ENCODE measurements at regions not wholly inside any gene's neighbourhood (a gene's known extent, or its start where the extent isn't known, plus 50 kb on each side); places are given as distances from the start of the nearest gene placed in this dataset.
"Not testable (repeated sequence)": the region's sequence is repeated elsewhere in the genome, so short reads cannot be mapped to it uniquely, and the experiment has no call there.

DNA sequence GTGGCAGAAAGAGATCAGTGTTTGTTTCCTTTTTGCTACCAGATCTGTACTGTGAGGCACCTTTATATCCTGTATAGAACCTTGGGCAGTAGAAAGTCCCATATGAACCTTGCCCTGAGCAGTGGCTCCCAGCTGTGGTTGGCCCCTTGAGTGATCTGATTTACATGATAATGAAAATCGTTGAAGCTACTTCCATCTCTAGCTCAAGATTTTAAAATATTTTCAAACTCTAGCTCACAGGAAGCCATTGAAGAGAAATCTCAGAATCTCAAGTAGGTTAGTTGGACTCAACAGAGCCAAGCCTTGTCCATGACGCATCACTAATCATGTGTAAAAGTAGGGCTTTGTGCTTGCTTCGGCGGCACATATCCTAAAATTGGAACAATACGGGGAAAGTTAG is 74.8 kb downstream of the CCDC74A start:
- H3K36me3 ChIP-seq (ENCODE audit: control insufficient read depth, insufficient read depth, low read length); CTCF ChIA-PET (ENCODE audit: low intra/inter-chr PET ratio); ATAC-seq; H3K4me3 ChIP-seq; H3K9me3 ChIP-seq (replicated peaks; ENCODE audit: control insufficient read depth, insufficient read depth, low read depth, low read length); POLR2A ChIA-PET; DNase-seq (ENCODE audit: extremely low read depth in 1 of 4, low spot score in 3 of 4); H3K4me1 ChIP-seq (replicated peaks in 1 of 2; ENCODE audit: control insufficient read depth in 2 of 2, insufficient read depth in 2 of 2, low read length in 2 of 2); H4K20me1 ChIP-seq (replicated peaks; ENCODE audit: control insufficient read depth, insufficient read depth, low read length); intact Hi-C loops (cut with micrococcal nuclease); H3K79me2 ChIP-seq (ENCODE audit: control insufficient read depth, insufficient read depth, low read length); FAIRE-seq; BruUV-seq (replicated peaks); H3K4me2 ChIP-seq (ENCODE audit: insufficient read depth, low read length); H3K9ac ChIP-seq (ENCODE audit: insufficient read depth in 1 of 2, low read depth in 2 of 2, low read length in 2 of 2); H3K27ac ChIP-seq (ENCODE audit: extremely low read depth, low read depth, low read length); H3K9me1 ChIP-seq (ENCODE audit: control insufficient read depth, insufficient read depth, low read length); in situ Hi-C loops (cut with MboI); H3K27me3 ChIP-seq (ENCODE audit: control insufficient read depth in 2 of 2, insufficient read depth in 2 of 2, low read length in 2 of 2); H2AFZ ChIP-seq (ENCODE audit: low read depth, low read length): not testable (repeated sequence)
- 21% methylated on average over 2 of the region's 5 CpGs for WGBS (ENCODE audit: insufficient coverage, low coverage, missing lambda C conversion rate)

DNA sequence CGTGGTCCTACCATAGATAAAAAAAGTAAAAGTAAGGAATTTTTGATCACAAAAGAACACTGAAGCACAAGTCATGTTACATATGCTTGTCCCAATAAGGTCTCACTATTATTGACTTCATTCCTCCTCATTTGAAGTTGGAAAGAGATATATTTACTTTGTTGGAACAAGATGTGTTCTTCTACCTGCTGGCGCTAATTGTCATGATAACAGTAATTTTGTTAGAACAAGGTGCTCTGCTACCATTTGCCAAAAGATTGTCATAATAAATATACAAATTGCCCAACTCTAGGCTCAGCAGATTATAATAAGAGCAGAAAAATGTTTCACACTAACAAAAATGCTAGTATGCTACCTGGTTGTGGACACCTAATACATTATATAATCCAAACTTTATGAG is 77.0 kb downstream of the CCDC74A start:
- H3K4me2 ChIP-seq (ENCODE audit: insufficient read depth, low read length); DNase-seq (ENCODE audit: extremely low read depth in 1 of 4, low spot score in 3 of 4); H3K27ac ChIP-seq (ENCODE audit: extremely low read depth, low read depth, low read length); H3K9me1 ChIP-seq (ENCODE audit: control insufficient read depth, insufficient read depth, low read length); H3K27me3 ChIP-seq (ENCODE audit: control insufficient read depth in 2 of 2, insufficient read depth in 2 of 2, low read length in 2 of 2); H3K79me2 ChIP-seq (ENCODE audit: control insufficient read depth, insufficient read depth, low read length); H3K4me1 ChIP-seq (replicated peaks in 1 of 2; ENCODE audit: control insufficient read depth in 2 of 2, insufficient read depth in 2 of 2, low read length in 2 of 2); H2AFZ ChIP-seq (ENCODE audit: low read depth, low read length); H3K9ac ChIP-seq (ENCODE audit: insufficient read depth in 1 of 2, low read depth in 2 of 2, low read length in 2 of 2); intact Hi-C loops (cut with micrococcal nuclease); H4K20me1 ChIP-seq (replicated peaks; ENCODE audit: control insufficient read depth, insufficient read depth, low read length); CTCF ChIA-PET (ENCODE audit: low intra/inter-chr PET ratio); BruUV-seq (replicated peaks); H3K4me3 ChIP-seq; H3K9me3 ChIP-seq (replicated peaks; ENCODE audit: control insufficient read depth, insufficient read depth, low read depth, low read length); FAIRE-seq; in situ Hi-C loops (cut with MboI); ATAC-seq; H3K36me3 ChIP-seq (ENCODE audit: control insufficient read depth, insufficient read depth, low read length): not testable (repeated sequence)
- POLR2A ChIA-PET: interaction anchor here (0.6 kb wide), 1 partner anchor 15 kb away, joined by 3 read pairs; no protein-coding TSS in a partner anchor
- 46% methylated on average over 2 of the region's 2 CpGs for WGBS (ENCODE audit: insufficient coverage, low coverage, missing lambda C conversion rate)

Measured in K562 (cell line).